Glutamatergic neuron (in vitro differentiated cells): ENCODE measurements at regions not wholly inside any gene's neighbourhood (a gene's known extent, or its start where the extent isn't known, plus 50 kb on each side); places are given as distances from the start of the nearest gene placed in this dataset.

ENCODE experiments used
- DNase-seq: peaks from one replicate; pipeline ENCODE4 v3.0.0; 2022
- H3K27ac Mint-ChIP-seq: one replicate; pipeline ENCODE4 v1.8.0; 2020; ENCODE audit warnings: mild to moderate bottlenecking, mixed read lengths, inconsistent platforms; ENCODE audit not compliant: unreplicated experiment
- H3K27me3 Mint-ChIP-seq: one replicate; pipeline ENCODE4 v1.8.0; 2020; ENCODE audit warnings: mild to moderate bottlenecking, moderate library complexity, mixed read lengths, inconsistent platforms; ENCODE audit not compliant: unreplicated experiment
- H3K36me3 Mint-ChIP-seq: one replicate; pipeline ENCODE4 v1.8.0; 2020; ENCODE audit warnings: mild to moderate bottlenecking, mixed read lengths, inconsistent platforms; ENCODE audit not compliant: unreplicated experiment
- H3K4me1 Mint-ChIP-seq: one replicate; pipeline ENCODE4 v1.8.0; 2020; ENCODE audit warnings: mild to moderate bottlenecking, low read depth, mixed read lengths, inconsistent platforms; ENCODE audit not compliant: unreplicated experiment
- H3K4me3 Mint-ChIP-seq: one replicate; pipeline ENCODE4 v1.8.0; 2020; ENCODE audit warnings: mild to moderate bottlenecking, mixed read lengths, inconsistent platforms; ENCODE audit not compliant: unreplicated experiment
- H3K9me3 Mint-ChIP-seq: one replicate; pipeline ENCODE4 v1.8.0; 2020; ENCODE audit warnings: mild to moderate bottlenecking, moderate library complexity, mixed read lengths, inconsistent platforms; ENCODE audit not compliant: unreplicated experiment
- CTCF ChIP-seq: fragments of 200-600 bp; sonication (generic); IDR thresholded peaks from one replicate; pipeline ENCODE4 v1.5.0; 2021; ENCODE audit not compliant: partially characterized antibody, unreplicated experiment

- Mint-ChIP-seq H3K4me3 (no peak overlapping the region), H3K27ac (no peak overlapping the region), H3K27me3 (no peaks in the 10 kb centered on the region), H3K9me3 (peaks cover 4% of the 10 kb centered on the region), H3K4me1 (peaks cover 23% of the 10 kb centered on the region), H3K36me3 (no peaks in the 10 kb centered on the region)
- DNase-seq, result no peak
- TF ChIP-seq CTCF, result no peak
Observed at GRCh38 chr7:91515961-91516360, 251.7 kb downstream of the FZD1 start.

GRCh38 chr7:91517201-91517785 is 253.1 kb downstream of the FZD1 start:
- no peak for TF ChIP-seq CTCF
- Mint-ChIP-seq H3K36me3 (peaks cover 3% of the 10 kb centered on the region), H3K4me1 (peaks cover 25% of the 10 kb centered on the region), H3K9me3 (peaks cover 2% of the 10 kb centered on the region), H3K27me3 (peaks cover 2% of the 10 kb centered on the region), H3K4me3 (no peak overlapping the region), H3K27ac (no peak overlapping the region)
- no peak for DNase-seq

GRCh38 chr7:91518058-91518457 is 253.8 kb downstream of the FZD1 start:
- Mint-ChIP-seq H3K27ac (no peak overlapping the region), H3K4me1 (peaks cover 23% of the 10 kb centered on the region), H3K27me3 (peaks cover 2% of the 10 kb centered on the region), H3K36me3 (peaks cover 3% of the 10 kb centered on the region), H3K9me3 (peaks cover 2% of the 10 kb centered on the region), H3K4me3 (no peak overlapping the region)
- no peak for TF ChIP-seq CTCF
- no peak for DNase-seq

- TF ChIP-seq CTCF, result no peak
- H3K27ac Mint-ChIP-seq, result peak overlapping the region; percentile 80
- H3K9me3 Mint-ChIP-seq, result peaks cover 2% of the 10 kb centered on the region
- peaks cover 3% of the 10 kb centered on the region for H3K36me3 Mint-ChIP-seq
- peak overlapping the region; percentile 25 for H3K4me3 Mint-ChIP-seq
- peaks cover 18% of the 10 kb centered on the region for H3K4me1 Mint-ChIP-seq
- H3K27me3 Mint-ChIP-seq, result peaks cover 2% of the 10 kb centered on the region
- DNase-seq, result peak; percentile 19
Observed at GRCh38 chr7:91519241-91520158, 255.3 kb downstream of the FZD1 start.

- Mint-ChIP-seq H3K27me3 (peaks cover 2% of the 10 kb centered on the region), H3K4me3 (no peak overlapping the region), H3K27ac (no peak overlapping the region), H3K4me1 (peaks cover 14% of the 10 kb centered on the region), H3K9me3 (peaks cover 2% of the 10 kb centered on the region), H3K36me3 (peaks cover 3% of the 10 kb centered on the region)
- no peak for DNase-seq
- no peak for TF ChIP-seq CTCF
Observed at GRCh38 chr7:91520645-91521044, 256.4 kb downstream of the FZD1 start.
